WTC11 (cell line): ENCODE measurements at regions not wholly inside any gene's neighbourhood (a gene's known extent, or its start where the extent isn't known, plus 50 kb on each side); places are given as distances from the start of the nearest gene placed in this dataset.

Experiments used
- ATF1 ChIP-seq: sonication (generic); formaldehyde crosslinking; IDR thresholded peaks from 2 replicates; pipeline ENCODE4 v1.8.1; 2023; ENCODE audit warnings: mild to moderate bottlenecking, moderate library complexity, missing genetic modification reagents
- CTCF ChIP-seq: fragments of 200-600 bp; IDR thresholded peaks from 2 replicates; pipeline ENCODE4 v1.8.0; 2022; ENCODE audit warnings: antibody characterized with exemption
- JUN ChIP-seq: sonication (generic); formaldehyde crosslinking; IDR thresholded peaks from 2 replicates; pipeline ENCODE4 v1.8.0; 2023; ENCODE audit warnings: mild to moderate bottlenecking, missing genetic modification reagents
- KAT7 ChIP-seq: sonication (generic); formaldehyde crosslinking; IDR thresholded peaks from 2 replicates; pipeline ENCODE4 v1.8.1; 2023; ENCODE audit warnings: missing genetic modification reagents, mild to moderate bottlenecking, borderline replicate concordance
- NR3C1 ChIP-seq: sonication (generic); formaldehyde crosslinking; conservative IDR thresholded peaks from 2 replicates; pipeline ENCODE4 v1.8.1; 2023; ENCODE audit warnings: low read depth, mild to moderate bottlenecking, missing genetic modification reagents
- PREB ChIP-seq: sonication (generic); formaldehyde crosslinking; IDR thresholded peaks from 2 replicates; pipeline ENCODE4 v1.8.1; 2022; ENCODE audit warnings: mild to moderate bottlenecking, missing genetic modification reagents, moderate library complexity, borderline replicate concordance
- ZNF317 ChIP-seq: sonication (generic); formaldehyde crosslinking; IDR thresholded peaks from 2 replicates; pipeline ENCODE4 v1.8.1; 2023; ENCODE audit warnings: low read depth, mild to moderate bottlenecking, moderate library complexity, missing genetic modification reagents, borderline replicate concordance

- TF ChIP-seq ZNF317 (CRISPR knock-in tag) (no peak), PREB (CRISPR knock-in tag) (no peak), KAT7 (CRISPR knock-in tag) (no peak), JUN (CRISPR knock-in tag) (no peak), NR3C1 (CRISPR knock-in tag) (no peak), ATF1 (CRISPR knock-in tag) (no peak), CTCF (no peak)
Measured at GRCh38 chr4:149144060-149144459, 671.6 kb downstream of the IQCM start.
